Keratinocyte (primary cell): ENCODE measurements at regions not wholly inside any gene's neighbourhood (a gene's known extent, or its start where the extent isn't known, plus 50 kb on each side); places are given as distances from the start of the nearest gene placed in this dataset.

Experiments used
- DNase-seq: peaks from one replicate; pipeline ENCODE4 v3.0.0-alpha.2; 2011; ENCODE audit warnings: low read depth, missing footprints, low spot score
- FAIRE-seq: peaks from 2 replicates; lab custom pipeline; 2011; peaks lifted over from hg19 to GRCh38; lab: Jason Lieb, UNC
- H2AFZ ChIP-seq: 2 replicates; pipeline ENCODE4 v1.6.0; 2012; ENCODE audit warnings: low read length, control low read depth, inconsistent platforms; ENCODE audit not compliant: control insufficient read depth
- H3K27ac ChIP-seq: 2 replicates; pipeline ENCODE4 v1.5.1; 2011; ENCODE audit warnings: low read length; ENCODE audit not compliant: control insufficient read depth, insufficient read depth
- H3K27me3 ChIP-seq: 3 replicates; pipeline ENCODE4 v1.6.0; 2011; ENCODE audit warnings: low read length; ENCODE audit not compliant: control insufficient read depth, insufficient read depth; ENCODE audit errors: extremely low read depth
- H3K36me3 ChIP-seq, 2 experiments: 2 replicates in 1 of 2; 3 replicates in 1 of 2; pipeline ENCODE4 v1.5.1; 2011; ENCODE audit warnings: low read length in 2 of 2, mild to moderate bottlenecking in 1 of 2; ENCODE audit not compliant: control insufficient read depth in 2 of 2, insufficient read depth in 2 of 2; ENCODE audit errors: extremely low read depth in 1 of 2
- H3K4me1 ChIP-seq: 3 replicates; pipeline ENCODE4 v1.5.1; 2011; ENCODE audit warnings: low read length; ENCODE audit not compliant: control insufficient read depth, insufficient read depth; ENCODE audit errors: extremely low read depth
- H3K4me2 ChIP-seq: 3 replicates; pipeline ENCODE4 v1.6.0; 2011; ENCODE audit warnings: low read depth, low read length; ENCODE audit not compliant: control insufficient read depth, insufficient read depth; ENCODE audit errors: extremely low read depth
- H3K4me3 ChIP-seq, 3 experiments: fragments of 200-600 bp in 1 of 3; sonication (generic) in 1 of 3; 2 replicates in 2 of 3; 3 replicates in 1 of 3; pipeline ENCODE4 v1.5.1; 2011 to 2016; ENCODE audit warnings: low read length in 3 of 3, mild to moderate bottlenecking in 3 of 3, control low read depth in 2 of 3, inconsistent platforms in 1 of 3, low read depth in 1 of 3, mixed read lengths in 1 of 3, mixed run types in 1 of 3, moderate library complexity in 1 of 3; ENCODE audit not compliant: control insufficient read depth in 2 of 3, insufficient read depth in 2 of 3; ENCODE audit errors: extremely low read depth in 1 of 3
- H3K79me2 ChIP-seq: 2 replicates; pipeline ENCODE4 v1.6.0; 2012; ENCODE audit warnings: low read length; ENCODE audit not compliant: control insufficient read depth, insufficient read depth
- H3K9ac ChIP-seq: 3 replicates; pipeline ENCODE4 v1.6.0; 2011; ENCODE audit warnings: low read length; ENCODE audit not compliant: control insufficient read depth, insufficient read depth; ENCODE audit errors: extremely low read depth
- H3K9me1 ChIP-seq: 3 replicates; pipeline ENCODE4 v1.6.0; 2011; ENCODE audit warnings: low read length; ENCODE audit not compliant: control insufficient read depth, insufficient read depth; ENCODE audit errors: extremely low read depth
- H3K9me3 ChIP-seq: 2 replicates; pipeline ENCODE4 v1.5.1; 2012; ENCODE audit warnings: low read depth, low read length; ENCODE audit not compliant: control insufficient read depth
- H4K20me1 ChIP-seq: 3 replicates; pipeline ENCODE4 v1.6.0; 2011; ENCODE audit warnings: low read length; ENCODE audit not compliant: control insufficient read depth, insufficient read depth; ENCODE audit errors: extremely low read depth
- EZH2 ChIP-seq: IDR thresholded peaks from one replicate; pipeline ENCODE4 v1.6.1; 2012; ENCODE audit warnings: inconsistent platforms, mild to moderate bottlenecking, low read length, moderate library complexity
- dilution Hi-C: fragments of 300-500 bp; cut with MboI; formaldehyde crosslinking; loops from one replicate; pipeline ENCODE4 v1.7.0; 2020; ENCODE audit warnings: low sequenced_read_pairs; ENCODE audit not compliant: extremely low pct_ligation_motif_present
- TF ChIP-seq, protein P1 (sequence below), 3 experiments: IDR thresholded peaks in 1 of 3; conservative IDR thresholded peaks in 1 of 3; optimal IDR thresholded peaks in 1 of 3; 2 replicates in 2 of 3; 3 replicates in 1 of 3; pipeline versions ENCODE3 to v1.5.1; 2011; ENCODE audit warnings: low read length in 3 of 3, mild to moderate bottlenecking in 3 of 3, moderate library complexity in 2 of 3, control low read depth in 1 of 3, inconsistent platforms in 1 of 3; ENCODE audit not compliant: insufficient read depth in 2 of 3; ENCODE audit errors: extremely low read depth in 1 of 3

DNA sequence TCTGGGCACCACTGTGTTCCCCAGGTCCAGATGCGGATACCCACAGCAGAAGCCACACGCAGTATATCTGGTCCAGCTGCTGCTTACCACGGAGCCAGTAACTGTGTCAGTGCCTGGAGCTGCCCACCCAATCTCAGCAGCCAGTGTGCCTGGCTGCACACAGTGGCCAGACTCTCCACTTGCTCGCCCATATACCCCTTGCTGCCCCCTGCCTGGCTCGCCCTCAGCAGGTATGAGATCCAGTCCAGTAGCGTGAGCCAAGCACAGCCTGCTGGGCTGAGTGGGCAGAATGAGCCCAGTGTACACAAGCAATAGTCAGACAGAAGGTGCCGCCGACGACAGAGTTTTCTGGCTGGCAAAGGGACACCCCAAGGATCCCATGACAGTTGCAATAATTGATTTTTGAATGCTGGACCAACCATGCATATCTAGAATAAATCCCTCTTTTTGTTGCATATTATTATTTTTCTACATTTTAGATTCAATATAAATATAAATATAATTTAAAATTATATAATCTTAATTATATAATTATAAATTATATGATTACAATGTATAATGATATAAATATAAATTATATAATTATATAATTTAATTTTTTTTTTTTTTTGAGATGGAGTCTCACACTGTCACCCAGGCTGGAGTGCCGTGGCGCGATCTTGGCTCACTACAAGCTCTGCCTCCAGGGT, 918.8 kb upstream of the MIR17HG start:
- dilution Hi-C loops, result no loop called here
- no peaks in the 10 kb centered on the region for H3K9me3 ChIP-seq
- no peak overlapping the region for H3K4me3 ChIP-seq
- DNase-seq, result no peak
- no peak overlapping the region for H3K27ac ChIP-seq
- no peak for FAIRE-seq
- H4K20me1 ChIP-seq, result no peaks in the 10 kb centered on the region
- H2AFZ ChIP-seq, result no peak overlapping the region
- no peak overlapping the region for H3K9ac ChIP-seq
- H3K36me3 ChIP-seq, result no peaks in the 10 kb centered on the region
- TF ChIP-seq, protein P1, sequence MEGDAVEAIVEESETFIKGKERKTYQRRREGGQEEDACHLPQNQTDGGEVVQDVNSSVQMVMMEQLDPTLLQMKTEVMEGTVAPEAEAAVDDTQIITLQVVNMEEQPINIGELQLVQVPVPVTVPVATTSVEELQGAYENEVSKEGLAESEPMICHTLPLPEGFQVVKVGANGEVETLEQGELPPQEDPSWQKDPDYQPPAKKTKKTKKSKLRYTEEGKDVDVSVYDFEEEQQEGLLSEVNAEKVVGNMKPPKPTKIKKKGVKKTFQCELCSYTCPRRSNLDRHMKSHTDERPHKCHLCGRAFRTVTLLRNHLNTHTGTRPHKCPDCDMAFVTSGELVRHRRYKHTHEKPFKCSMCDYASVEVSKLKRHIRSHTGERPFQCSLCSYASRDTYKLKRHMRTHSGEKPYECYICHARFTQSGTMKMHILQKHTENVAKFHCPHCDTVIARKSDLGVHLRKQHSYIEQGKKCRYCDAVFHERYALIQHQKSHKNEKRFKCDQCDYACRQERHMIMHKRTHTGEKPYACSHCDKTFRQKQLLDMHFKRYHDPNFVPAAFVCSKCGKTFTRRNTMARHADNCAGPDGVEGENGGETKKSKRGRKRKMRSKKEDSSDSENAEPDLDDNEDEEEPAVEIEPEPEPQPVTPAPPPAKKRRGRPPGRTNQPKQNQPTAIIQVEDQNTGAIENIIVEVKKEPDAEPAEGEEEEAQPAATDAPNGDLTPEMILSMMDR (optimal IDR thresholded peaks at IDR 0.05 in 1 of 3, IDR thresholded peaks at IDR 0.05 in 1 of 3, conservative IDR thresholded peaks at IDR 0.05 in 1 of 3; ENCODE audit: extremely low read depth in 1 of 3, insufficient read depth in 2 of 3, low read length in 3 of 3), result no peak
- TF ChIP-seq EZH2, result no peak
- H3K27me3 ChIP-seq, result no peaks in the 10 kb centered on the region
- no peak overlapping the region for H3K4me2 ChIP-seq
- no peaks in the 10 kb centered on the region for H3K79me2 ChIP-seq
- H3K4me1 ChIP-seq, result no peaks in the 10 kb centered on the region
- no peaks in the 10 kb centered on the region for H3K9me1 ChIP-seq

DNA sequence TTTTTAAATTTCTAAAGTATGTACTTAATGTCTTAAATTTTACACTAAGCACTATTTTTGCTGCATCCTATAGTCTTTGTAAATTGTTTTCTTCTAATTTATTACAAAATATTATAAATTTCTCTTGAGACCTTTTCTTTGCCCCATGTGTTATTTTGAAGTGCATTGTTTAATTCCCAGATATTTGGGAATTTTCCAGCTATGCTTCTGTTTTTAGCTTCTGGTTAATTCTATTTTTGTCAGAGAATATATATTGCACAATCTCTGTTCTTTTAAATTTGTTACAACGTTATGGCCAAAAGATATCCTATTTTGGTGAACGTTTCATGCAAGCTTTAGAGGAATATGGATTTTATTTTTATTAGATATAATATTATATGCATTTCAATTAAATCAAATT, 917.4 kb upstream of the MIR17HG start:
- no peak overlapping the region for H3K27ac ChIP-seq
- no peak for FAIRE-seq
- TF ChIP-seq, protein P1 (optimal IDR thresholded peaks at IDR 0.05 in 1 of 3, IDR thresholded peaks at IDR 0.05 in 1 of 3, conservative IDR thresholded peaks at IDR 0.05 in 1 of 3; ENCODE audit: extremely low read depth in 1 of 3, insufficient read depth in 2 of 3, low read length in 3 of 3), result no peak
- TF ChIP-seq EZH2, result no peak
- no peak overlapping the region for H3K9ac ChIP-seq
- no peak overlapping the region for H3K4me3 ChIP-seq
- no peaks in the 10 kb centered on the region for H3K27me3 ChIP-seq
- dilution Hi-C loops, result no loop called here
- H3K79me2 ChIP-seq, result no peaks in the 10 kb centered on the region
- no peak overlapping the region for H3K4me2 ChIP-seq
- H3K9me1 ChIP-seq, result no peaks in the 10 kb centered on the region
- DNase-seq, result no peak
- no peaks in the 10 kb centered on the region for H3K4me1 ChIP-seq
- H4K20me1 ChIP-seq, result no peaks in the 10 kb centered on the region
- no peaks in the 10 kb centered on the region for H3K36me3 ChIP-seq
- H3K9me3 ChIP-seq, result no peaks in the 10 kb centered on the region
- no peak overlapping the region for H2AFZ ChIP-seq
